CD4-positive, alpha-beta T cell treated with Interleukin-1 beta for 1 hour (primary cell): ENCODE measurements at regions not wholly inside any gene's neighbourhood (a gene's known extent, or its start where the extent isn't known, plus 50 kb on each side); places are given as distances from the start of the nearest gene placed in this dataset.
"Not testable (repeated sequence)": the region's sequence is repeated elsewhere in the genome, so short reads cannot be mapped to it uniquely, and the experiment has no call there.

ENCODE experiments used
- DNase-seq, 2 donors: peaks; one replicate each; pipeline ENCODE4 v3.0.0-alpha.2; 2020 to 2022

- not testable (repeated sequence) for DNase-seq
Measured at GRCh38 chrY:7588176-7588575, 676.6 kb upstream of the AMELY start.

GRCh38 chrY:7562541-7562940 is 651.0 kb upstream of the AMELY start:
- no peak for DNase-seq

- no peak for DNase-seq
Measured at GRCh38 chrY:7557675-7558074, 646.1 kb upstream of the AMELY start.

GRCh38 chrY:7555006-7555405 is 643.5 kb upstream of the AMELY start:
- no peak for DNase-seq

GRCh38 chrY:7545060-7545459 is 633.5 kb upstream of the AMELY start:
- DNase-seq = no peak

GRCh38 chrY:7544172-7544770 is 632.7 kb upstream of the AMELY start:
- DNase-seq = no peak

GRCh38 chrY:7543506-7543905 is 632.0 kb upstream of the AMELY start:
- no peak for DNase-seq

- DNase-seq = no peak
Measured at GRCh38 chrY:7542256-7542858, 630.8 kb upstream of the AMELY start.

GRCh38 chrY:7529396-7529795 is 617.8 kb upstream of the AMELY start:
- DNase-seq = no peak

- DNase-seq = not testable (repeated sequence)
Measured at GRCh38 chrY:7527568-7527967, 616.0 kb upstream of the AMELY start.

GRCh38 chrY:7518387-7518786 is 606.8 kb upstream of the AMELY start:
- DNase-seq = no peak

- DNase-seq = no peak
Measured at GRCh38 chrY:7516268-7516667, 604.7 kb upstream of the AMELY start.

GRCh38 chrY:7515812-7516211 is 604.3 kb upstream of the AMELY start:
- DNase-seq = no peak

GRCh38 chrY:7502896-7503295 is 591.3 kb upstream of the AMELY start:
- no peak for DNase-seq

- DNase-seq = no peak
Measured at GRCh38 chrY:7501236-7501635, 589.7 kb upstream of the AMELY start.

GRCh38 chrY:7496001-7496400 is 584.4 kb upstream of the AMELY start:
- no peak for DNase-seq

GRCh38 chrY:7484455-7485285 is 573.1 kb upstream of the AMELY start:
- not testable (repeated sequence) for DNase-seq

- no peak for DNase-seq
Measured at GRCh38 chrY:7471976-7472375, 560.4 kb upstream of the AMELY start.

GRCh38 chrY:7470037-7470436 is 558.5 kb upstream of the AMELY start:
- DNase-seq = no peak

- DNase-seq = no peak
Measured at GRCh38 chrY:7468951-7469745, 557.6 kb upstream of the AMELY start.

GRCh38 chrY:7467796-7468520 is 556.4 kb upstream of the AMELY start:
- no peak for DNase-seq

- no peak for DNase-seq
Measured at GRCh38 chrY:7465185-7465621, 553.7 kb upstream of the AMELY start.

- no peak for DNase-seq
Measured at GRCh38 chrY:7464742-7465141, 553.2 kb upstream of the AMELY start.
